NCI-H524 (cell line): ENCODE measurements at regions not wholly inside any gene's neighbourhood (a gene's known extent, or its start where the extent isn't known, plus 50 kb on each side); places are given as distances from the start of the nearest gene placed in this dataset.
A peak's percentile ranks its signal among the peaks of the same experiment; 100 is the strongest.

Source experiments
- DNase-seq, 2 experiments: peaks; one replicate each; lab custom pipeline; 2025; lab: John Stamatoyannopoulos, UW

- no peak for DNase-seq
Observed at GRCh38 chr2:106941372-106941993, 55.5 kb upstream of the ST6GAL2 start.

DNA sequence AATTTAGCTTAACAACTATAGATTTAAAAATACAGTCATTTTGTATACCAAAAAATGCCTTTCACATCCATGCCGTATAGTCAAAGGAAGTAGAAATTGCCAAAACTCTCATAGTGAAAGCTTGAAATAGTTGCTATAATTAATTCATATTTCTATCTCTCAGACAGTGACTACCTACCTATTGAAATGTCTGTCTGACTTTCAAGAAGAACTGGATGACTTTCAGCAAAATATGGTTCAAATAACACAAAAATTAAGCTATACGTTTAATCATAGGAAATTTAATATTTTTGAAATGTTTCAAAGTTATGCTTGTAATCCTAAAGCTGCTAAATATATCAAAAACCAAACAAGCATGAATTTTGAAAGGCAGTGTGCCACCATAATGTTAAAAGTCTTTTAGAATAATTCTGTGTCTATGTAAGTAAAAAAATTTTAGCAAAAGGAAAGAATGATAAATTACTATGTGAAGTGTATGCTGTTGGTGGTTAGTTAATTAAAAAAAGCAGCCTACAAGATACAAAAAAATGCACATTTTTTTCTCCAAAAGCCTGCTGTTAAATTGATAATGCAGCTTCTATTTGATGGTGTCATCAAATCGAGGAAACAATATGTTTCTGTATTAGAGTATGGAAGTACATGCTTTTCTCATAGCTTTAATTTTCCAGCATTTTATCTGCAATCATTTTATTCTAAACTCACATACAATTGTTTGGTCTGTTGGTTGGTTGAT lies 57.7 kb upstream of the ST6GAL2 start:
- no peak for DNase-seq

DNA sequence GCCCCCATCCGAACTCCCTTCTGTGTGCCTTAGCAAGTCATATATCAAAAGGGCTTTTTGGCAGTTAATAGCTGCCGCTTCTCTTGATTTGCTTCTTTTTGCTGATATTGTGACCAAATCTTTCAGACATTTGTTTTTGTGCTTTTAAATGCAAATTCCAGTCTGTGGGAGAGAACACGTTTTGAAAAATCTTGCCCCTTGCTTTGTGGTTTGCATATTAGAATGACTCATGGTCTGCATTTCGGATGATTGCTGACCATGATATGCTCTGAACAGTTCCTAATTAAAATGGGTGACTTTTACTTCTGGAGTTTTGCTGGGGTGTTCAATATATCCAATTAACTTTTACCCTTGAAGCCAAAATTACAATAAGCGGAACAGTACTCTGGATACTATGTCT lies 58.2 kb upstream of the ST6GAL2 start:
- DNase-seq, result no peak

GRCh38 chr2:106948540-106948939 lies 62.6 kb upstream of the ST6GAL2 start:
- no peak for DNase-seq

GRCh38 chr2:106953236-106953635 lies 67.3 kb upstream of the ST6GAL2 start:
- no peak for DNase-seq

DNA sequence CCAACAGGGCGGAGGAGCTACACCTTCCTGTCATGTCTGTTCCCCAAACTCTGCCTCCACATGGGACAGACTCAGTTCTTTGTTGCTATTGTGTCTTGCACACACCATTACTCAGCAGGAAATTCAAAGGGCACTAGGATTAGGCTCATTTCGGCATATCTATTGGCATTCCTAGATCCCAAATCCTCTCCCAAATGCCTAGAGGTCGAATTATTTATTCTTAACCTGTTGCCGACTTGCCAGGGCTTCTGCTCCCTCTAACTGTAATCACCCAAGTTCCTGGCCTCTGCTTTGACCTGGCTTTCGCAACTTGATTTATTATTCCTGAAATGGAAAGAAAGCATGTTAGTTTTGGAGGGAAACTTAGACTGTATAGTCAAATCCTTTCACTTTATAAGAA lies 67.8 kb upstream of the ST6GAL2 start:
- DNase-seq, result no peak

DNA sequence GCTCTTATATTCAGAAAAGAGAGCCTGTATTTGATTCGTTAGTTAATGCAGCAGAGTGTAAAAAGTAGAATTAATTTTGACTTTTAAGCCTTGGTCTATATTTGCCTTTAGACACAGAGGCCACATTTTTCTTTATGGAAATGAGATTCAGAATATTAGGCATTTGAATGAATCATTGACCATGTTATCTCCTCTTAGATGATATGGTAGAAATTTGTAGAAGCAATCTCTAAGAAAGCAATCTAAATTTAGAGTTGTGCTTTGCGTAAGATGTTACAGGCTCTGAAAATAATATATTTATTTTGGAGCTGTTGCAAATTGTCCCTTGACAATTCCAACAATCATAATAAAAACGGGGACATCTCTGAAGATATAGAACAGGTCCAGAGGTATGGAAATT lies 68.3 kb upstream of the ST6GAL2 start:
- no peak for DNase-seq

DNA sequence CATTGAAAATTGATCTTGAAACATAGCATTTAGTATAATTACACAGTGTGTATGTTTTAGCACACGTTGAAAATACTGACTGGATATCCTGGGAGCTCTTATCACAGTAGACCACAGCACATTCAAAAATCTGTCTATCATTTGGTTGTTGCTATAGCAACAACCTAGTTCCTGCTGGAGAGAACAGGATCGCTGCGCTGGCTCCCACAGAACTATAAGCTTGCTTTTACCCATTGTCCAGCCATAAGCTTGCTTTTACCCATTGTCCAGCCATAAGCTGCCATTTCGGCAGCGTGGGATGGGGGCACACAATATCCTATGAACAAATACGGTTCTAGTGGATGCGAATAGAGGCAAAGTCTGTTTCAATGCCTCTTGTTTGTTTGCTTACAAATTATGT lies 70.4 kb upstream of the ST6GAL2 start:
- DNase-seq, result peak; percentile 27 to 58

DNA sequence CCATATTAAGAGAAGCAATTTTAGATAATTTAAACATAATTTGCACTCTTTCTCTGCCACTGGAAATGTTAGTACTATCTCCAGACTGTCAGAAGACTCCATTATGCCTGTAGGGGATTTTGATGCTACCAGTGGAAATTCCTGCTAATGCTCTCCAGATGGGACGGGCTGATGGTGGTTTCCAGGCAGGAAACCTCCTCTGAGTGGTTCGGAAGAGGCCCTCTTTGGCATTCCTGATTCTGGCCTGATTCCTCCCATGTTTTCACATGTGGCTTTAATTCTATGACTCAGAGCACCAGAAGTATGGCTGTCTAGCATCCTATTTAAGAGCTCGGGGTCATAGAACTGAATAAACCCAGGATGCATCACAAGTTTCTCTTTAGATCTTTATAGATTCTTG lies 70.9 kb upstream of the ST6GAL2 start:
- peak; percentile 53 to 75 for DNase-seq

DNA sequence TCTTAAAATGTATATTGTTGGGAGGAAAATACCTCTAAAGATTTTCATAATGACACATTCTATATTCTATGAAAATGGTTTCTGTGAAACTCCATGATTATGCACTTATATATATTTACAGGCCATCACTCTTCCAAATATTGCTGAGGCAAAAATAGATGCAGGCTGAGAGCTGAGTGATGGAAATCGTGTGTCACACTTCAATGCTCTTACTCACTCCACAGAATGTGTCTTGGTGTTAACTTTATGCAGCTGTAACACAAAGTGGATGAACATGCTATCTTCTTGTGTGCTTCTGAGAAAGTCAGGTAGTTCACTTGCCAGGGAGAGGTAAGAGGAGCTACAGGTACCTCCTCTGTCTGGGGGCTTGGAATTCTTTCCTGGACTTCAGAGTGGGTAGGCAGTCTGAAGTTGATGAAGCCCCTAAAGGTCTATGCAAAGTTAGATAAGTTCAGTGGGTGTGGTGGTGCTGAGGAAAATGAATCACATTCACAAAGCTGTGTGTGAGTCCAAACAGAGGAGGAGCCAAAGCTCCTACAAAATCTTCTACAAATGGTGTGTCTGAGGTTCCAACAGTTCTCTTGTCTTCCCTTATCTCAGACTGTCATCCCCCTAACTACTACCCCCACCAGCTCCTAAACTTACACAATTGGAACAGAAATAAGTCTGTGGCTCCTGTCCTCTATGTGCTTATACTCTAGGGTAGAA lies 74.2 kb upstream of the ST6GAL2 start:
- DNase-seq, result no peak

GRCh38 chr2:106960683-106961161 lies 74.8 kb upstream of the ST6GAL2 start:
- DNase-seq, result no peak

DNA sequence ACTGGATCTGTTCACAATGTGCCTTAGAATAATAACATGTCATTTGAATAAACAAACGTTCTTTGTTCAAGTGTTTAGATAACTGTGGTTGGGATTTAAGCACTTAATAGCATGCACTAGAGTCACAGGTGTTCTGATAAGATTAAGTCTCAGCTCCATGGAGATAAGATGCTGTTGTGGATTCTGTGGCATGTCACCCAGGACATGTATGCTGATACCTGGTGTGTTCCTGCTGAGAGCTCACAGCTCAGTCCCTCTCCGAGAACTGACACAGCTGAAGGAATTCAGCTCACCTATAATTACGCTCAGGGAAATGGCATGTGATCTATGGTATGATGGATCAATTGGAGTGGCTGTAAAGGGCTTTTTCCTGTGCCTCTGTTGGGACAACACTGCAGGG lies 75.4 kb upstream of the ST6GAL2 start:
- DNase-seq, result peak in 1 of 2 experiments; percentile 4

GRCh38 chr2:106963156-106963555 lies 77.2 kb upstream of the ST6GAL2 start:
- DNase-seq, result no peak

DNA sequence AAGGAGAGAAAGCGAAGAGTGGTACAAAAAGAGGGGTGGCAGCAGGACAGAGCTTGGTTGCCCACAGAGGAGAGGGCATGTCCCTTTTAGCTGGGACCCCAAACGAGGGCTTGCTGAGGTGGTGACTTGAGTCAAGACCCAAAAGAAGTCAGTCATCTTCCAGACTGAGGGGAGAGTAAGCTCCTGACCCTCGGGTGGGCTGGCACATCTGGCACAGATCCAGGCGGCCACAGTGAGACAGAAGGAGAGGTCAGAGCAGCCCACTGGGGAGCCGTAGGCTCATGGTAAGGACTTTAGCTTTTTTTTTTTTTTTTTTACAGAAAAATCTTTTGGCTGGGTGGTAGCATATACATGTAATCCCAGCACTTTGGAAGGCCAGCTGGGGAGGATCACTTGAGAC lies 77.9 kb upstream of the ST6GAL2 start:
- no peak for DNase-seq

DNA sequence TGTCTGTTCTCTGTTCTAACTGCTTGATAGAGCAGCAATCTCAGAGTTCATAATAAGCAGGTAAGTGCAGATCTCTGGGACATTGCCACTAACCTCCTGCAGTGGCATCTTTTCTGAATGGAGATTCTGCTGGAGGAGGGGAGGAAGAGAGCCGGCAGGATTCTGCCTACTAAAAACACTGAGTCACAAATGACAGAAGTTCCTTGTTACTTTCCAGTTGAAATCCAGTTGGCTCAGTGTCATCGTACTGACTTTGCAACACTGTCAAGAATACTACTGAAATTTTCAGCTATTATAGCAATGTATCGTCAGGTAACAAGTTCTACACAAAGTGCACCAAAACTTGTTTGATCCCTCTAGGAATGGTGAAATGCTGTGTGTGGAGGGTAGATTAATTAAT lies 79.6 kb upstream of the ST6GAL2 start:
- DNase-seq, result no peak

DNA sequence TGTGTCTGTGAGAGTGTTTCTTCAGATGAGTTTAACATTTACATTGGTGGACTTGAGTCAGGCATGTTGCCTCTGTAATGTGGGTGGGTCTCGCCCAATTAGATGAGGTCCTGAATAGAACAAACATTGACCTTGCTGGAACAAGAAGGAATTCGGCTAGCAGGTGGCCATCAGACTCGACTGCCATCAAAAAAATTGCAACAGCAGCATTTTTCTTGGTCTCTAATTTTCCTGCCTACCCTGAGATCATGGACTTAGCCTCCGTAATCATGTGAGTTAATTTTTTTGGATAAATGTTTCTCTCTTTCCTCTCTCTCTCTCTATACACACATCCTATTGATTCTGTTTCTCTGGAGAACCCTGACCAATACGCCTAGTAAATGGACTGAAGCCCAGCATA lies 83.8 kb upstream of the ST6GAL2 start:
- DNase-seq, result no peak

- DNase-seq, result no peak
Observed at GRCh38 chr2:106970471-106971261, 84.7 kb upstream of the ST6GAL2 start.

GRCh38 chr2:106972782-106973181 lies 86.8 kb upstream of the ST6GAL2 start:
- no peak for DNase-seq

GRCh38 chr2:106974891-106975290 lies 88.9 kb upstream of the ST6GAL2 start:
- no peak for DNase-seq

GRCh38 chr2:106975641-106976040 lies 89.7 kb upstream of the ST6GAL2 start:
- no peak for DNase-seq

DNA sequence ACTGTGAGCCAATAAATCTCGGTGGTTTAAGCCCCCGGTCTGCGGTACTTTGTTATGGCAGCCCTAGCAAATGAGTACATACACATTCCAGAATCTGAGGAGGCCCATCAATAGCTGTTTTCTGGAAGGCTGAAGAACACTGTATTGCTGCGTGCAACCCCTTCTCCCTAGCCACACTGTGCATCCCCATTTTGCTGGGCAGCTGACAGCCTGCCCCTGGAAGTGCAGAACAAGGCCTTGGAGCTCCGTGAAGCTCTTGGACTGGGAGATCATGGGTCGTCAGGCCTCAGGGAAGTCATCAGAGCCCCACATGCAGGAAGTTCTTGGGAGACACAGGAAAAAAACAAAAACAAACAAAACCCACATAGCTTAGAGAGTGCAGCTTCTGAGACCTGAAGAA lies 90.6 kb upstream of the ST6GAL2 start:
- DNase-seq, result no peak

- DNase-seq, result no peak
Observed at GRCh38 chr2:106977717-106978116, 91.8 kb upstream of the ST6GAL2 start.
